Gastroesophageal sphincter (tissue), 3 donors: ENCODE measurements at regions not wholly inside any gene's neighbourhood (a gene's known extent, or its start where the extent isn't known, plus 50 kb on each side); places are given as distances from the start of the nearest gene placed in this dataset.

Experiments
- POLR2AphosphoS5 ChIP-seq: sonication (generic); formaldehyde crosslinking; IDR thresholded peaks from one replicate; pipeline ENCODE4 v1.6.1; 2017; ENCODE audit warnings: antibody characterized with exemption
- TF ChIP-seq, protein P1 (sequence below), 4 experiments: fragments of 200-600 bp in 2 of 4; fragments of 450-650 bp in 2 of 4; sonication (generic) in 1 of 4; IDR thresholded peaks; one replicate each; pipeline ENCODE4 v1.5.1; 2017 to 2019; ENCODE audit warnings: antibody characterized with exemption in 4 of 4, mild to moderate bottlenecking in 2 of 4, moderate library complexity in 2 of 4

DNA sequence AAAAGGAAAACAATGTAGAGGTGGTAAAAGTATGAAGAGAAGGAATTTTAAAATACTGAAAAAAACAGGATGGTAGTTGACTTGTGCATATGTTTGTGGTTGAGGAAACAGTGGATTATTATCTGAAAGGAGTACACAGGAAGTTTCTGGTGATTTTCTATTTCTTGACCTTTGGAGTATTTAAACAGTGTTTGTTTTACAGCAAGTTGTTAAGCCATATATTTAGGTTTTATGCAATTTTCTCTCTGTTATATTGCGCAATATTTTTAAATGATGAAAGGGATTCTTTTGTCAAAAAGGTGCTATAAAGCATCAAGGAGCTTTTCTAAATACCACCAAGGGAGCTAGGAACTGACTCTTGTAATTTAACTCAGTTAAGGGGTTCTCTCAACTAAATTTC is 343.1 kb upstream of the MAOA start:
- no peak for TF ChIP-seq POLR2AphosphoS5
- TF ChIP-seq, protein P1, sequence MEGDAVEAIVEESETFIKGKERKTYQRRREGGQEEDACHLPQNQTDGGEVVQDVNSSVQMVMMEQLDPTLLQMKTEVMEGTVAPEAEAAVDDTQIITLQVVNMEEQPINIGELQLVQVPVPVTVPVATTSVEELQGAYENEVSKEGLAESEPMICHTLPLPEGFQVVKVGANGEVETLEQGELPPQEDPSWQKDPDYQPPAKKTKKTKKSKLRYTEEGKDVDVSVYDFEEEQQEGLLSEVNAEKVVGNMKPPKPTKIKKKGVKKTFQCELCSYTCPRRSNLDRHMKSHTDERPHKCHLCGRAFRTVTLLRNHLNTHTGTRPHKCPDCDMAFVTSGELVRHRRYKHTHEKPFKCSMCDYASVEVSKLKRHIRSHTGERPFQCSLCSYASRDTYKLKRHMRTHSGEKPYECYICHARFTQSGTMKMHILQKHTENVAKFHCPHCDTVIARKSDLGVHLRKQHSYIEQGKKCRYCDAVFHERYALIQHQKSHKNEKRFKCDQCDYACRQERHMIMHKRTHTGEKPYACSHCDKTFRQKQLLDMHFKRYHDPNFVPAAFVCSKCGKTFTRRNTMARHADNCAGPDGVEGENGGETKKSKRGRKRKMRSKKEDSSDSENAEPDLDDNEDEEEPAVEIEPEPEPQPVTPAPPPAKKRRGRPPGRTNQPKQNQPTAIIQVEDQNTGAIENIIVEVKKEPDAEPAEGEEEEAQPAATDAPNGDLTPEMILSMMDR (IDR thresholded peaks at IDR 0.05), result no peak
